GM12878 (cell line): ENCODE measurements at regions not wholly inside any gene's neighbourhood (a gene's known extent, or its start where the extent isn't known, plus 50 kb on each side); places are given as distances from the start of the nearest gene placed in this dataset.

Experiments used
- ATAC-seq: fragments of 200-7000 bp; cut with Tn5 transposase; 3 replicates; pipeline ENCODE4 v1.9.1; 2020; ENCODE audit warnings: mild to moderate bottlenecking, moderate library complexity
- BruUV-seq: library from RNA; stranded (reverse); fragments of 400-500 nt; replicated peaks from 2 replicates; lab custom pipeline; 2021; lab: Mats Ljungman, UMichigan
- CTCF ChIA-PET: fragments of 300-600 bp; sonication (Branson Sonifier 250); formaldehyde crosslinking; extraction: SDS; loops from one replicate; lab custom pipeline; 2021; ENCODE audit warnings: inconsistent platforms; lab: Yijun Ruan, JAX
- POLR2A ChIA-PET: fragments of 350-600 bp; formaldehyde crosslinking; extraction: SDS; loops from one replicate; lab custom pipeline; 2021; ENCODE audit warnings: inconsistent platforms; lab: Charles Lee
- RAD21 ChIA-PET: fragments of 300-600 bp; sonication (Branson Sonifier 250); formaldehyde crosslinking; loops from one replicate; lab custom pipeline; 2023; ENCODE audit warnings: antibody characterized with exemption; ENCODE audit not compliant: unreplicated experiment; lab: Charles Lee
- SMC1A ChIA-PET: fragments of 300-600 bp; sonication (Branson Sonifier 250); formaldehyde crosslinking; loops from one replicate; lab custom pipeline; 2023; ENCODE audit not compliant: unreplicated experiment, uncharacterized antibody; lab: Charles Lee
- DNase-seq: peaks from one replicate; pipeline ENCODE4 v3.0.0-alpha.2; 2011; ENCODE audit warnings: low read depth, low spot score
- FAIRE-seq: peaks from 3 replicates; lab custom pipeline; 2011; peaks lifted over from hg19 to GRCh38; lab: Jason Lieb, UNC
- H2AFZ ChIP-seq: 2 replicates; pipeline ENCODE4 v1.6.0; 2011; ENCODE audit warnings: low read depth, low read length, control low read depth; ENCODE audit not compliant: control insufficient read depth
- H3K27ac ChIP-seq: 2 replicates; pipeline ENCODE4 v1.5.1; 2011; ENCODE audit warnings: control low read depth; ENCODE audit not compliant: control insufficient read depth, insufficient read depth
- H3K27me3 ChIP-seq, 2 experiments: replicated peaks in 1 of 2; 2 replicates each; pipeline versions ENCODE4 v1.6.0 to v1.6.1; 2011; ENCODE audit warnings: low read length in 1 of 2; ENCODE audit not compliant: control insufficient read depth in 2 of 2, insufficient read depth in 2 of 2
- H3K36me3 ChIP-seq, 2 experiments: 2 replicates each; pipeline ENCODE4 v1.5.1; 2011; ENCODE audit warnings: low read length in 1 of 2; ENCODE audit not compliant: control insufficient read depth in 2 of 2, insufficient read depth in 2 of 2
- H3K4me1 ChIP-seq: 2 replicates; pipeline ENCODE4 v1.6.1; 2011; ENCODE audit warnings: mild to moderate bottlenecking, low read length, moderate library complexity, mixed read lengths; ENCODE audit not compliant: control insufficient read depth, insufficient read depth
- H3K4me2 ChIP-seq: 2 replicates; pipeline ENCODE4 v1.6.0; 2011; ENCODE audit warnings: control low read depth; ENCODE audit not compliant: control insufficient read depth, insufficient read depth
- H3K4me3 ChIP-seq: fragments of 200-600 bp; sonication (generic); 2 replicates; pipeline ENCODE4 v1.5.1; 2016
- H3K79me2 ChIP-seq: 2 replicates; pipeline ENCODE4 v1.6.0; 2011; ENCODE audit warnings: low read length; ENCODE audit not compliant: control insufficient read depth, insufficient read depth
- H3K9ac ChIP-seq: 2 replicates; pipeline ENCODE4 v1.8.0; 2011; ENCODE audit warnings: low read length, control low read depth, mixed read lengths; ENCODE audit not compliant: control insufficient read depth, insufficient read depth
- H3K9me3 ChIP-seq: replicated peaks from 3 replicates; pipeline ENCODE4 v1.5.1; 2011; ENCODE audit warnings: mild to moderate bottlenecking, low read length; ENCODE audit not compliant: control insufficient read depth, insufficient read depth
- H4K20me1 ChIP-seq: 2 replicates; pipeline ENCODE4 v1.6.0; 2011; ENCODE audit not compliant: control insufficient read depth, insufficient read depth
- CBX5 ChIP-seq: sonication (generic); IDR thresholded peaks from 2 replicates; pipeline ENCODE4 v1.6.1; 2016; ENCODE audit warnings: low read depth, moderate library complexity, mild to moderate bottlenecking, inconsistent platforms
- EED ChIP-seq: sonication (generic); IDR thresholded peaks from 2 replicates; pipeline ENCODE4 v1.6.1; 2016; ENCODE audit warnings: antibody characterized with exemption, low read depth
- FOS ChIP-seq: IDR thresholded peaks from 3 replicates; pipeline ENCODE4 v1.6.1; 2011; ENCODE audit warnings: borderline replicate concordance; ENCODE audit not compliant: insufficient read length; ENCODE audit errors: extremely low read depth
- JUND ChIP-seq: IDR thresholded peaks from 2 replicates; pipeline ENCODE4 v1.6.1; 2012; ENCODE audit warnings: low read depth, mild to moderate bottlenecking, low read length, improper control_type of control experiment, moderate library complexity
- KDM1A ChIP-seq: fragments of 200-600 bp; sonication (generic); IDR thresholded peaks from 2 replicates; pipeline ENCODE4 v1.6.1; 2016; ENCODE audit warnings: borderline replicate concordance
- MYB ChIP-seq: fragments of 150-350 bp; IDR thresholded peaks from 2 replicates; pipeline ENCODE4 v1.6.1; 2014; ENCODE audit warnings: mild to moderate bottlenecking, low read depth, low read length, borderline replicate concordance
- NR2F1 ChIP-seq: fragments of 450-650 bp; conservative IDR thresholded peaks from 2 replicates; pipeline ENCODE4 v1.6.1; 2017; ENCODE audit warnings: mild to moderate bottlenecking
- POLR2AphosphoS2 ChIP-seq: IDR thresholded peaks from 2 replicates; pipeline ENCODE4 v1.6.1; 2011; ENCODE audit warnings: low read depth, mild to moderate bottlenecking, low read length, improper control_type of control experiment, moderate library complexity
- RUNX3 ChIP-seq: IDR thresholded peaks from 2 replicates; pipeline ENCODE4 v1.6.1; 2012; ENCODE audit warnings: low read length, inconsistent platforms
- SREBF1 ChIP-seq: IDR thresholded peaks from 2 replicates; pipeline ENCODE4 v1.6.1; 2012; ENCODE audit warnings: mild to moderate bottlenecking, low read length
- ZNF384 ChIP-seq: IDR thresholded peaks from 2 replicates; pipeline ENCODE4 v1.6.1; 2012; ENCODE audit warnings: low read depth, mild to moderate bottlenecking, low read length, improper control_type of control experiment, borderline replicate concordance
- ZNF622 ChIP-seq: fragments of 450-650 bp; IDR thresholded peaks from 2 replicates; pipeline ENCODE4 v1.6.1; 2017; ENCODE audit warnings: mild to moderate bottlenecking, inconsistent platforms
- WGBS: methylation state at CpG from one replicate; pipeline ENCODE4 v1.1.6; 2016; ENCODE audit warnings: low lambda C conversion rate; ENCODE audit not compliant: insufficient replicate concordance, insufficient coverage; ENCODE audit errors: missing lambda C conversion rate; 5-methylcytosine and 5-hydroxymethylcytosine counted together
- in situ Hi-C: fragments of 300-500 bp; cut with MboI; formaldehyde crosslinking; loops from 9 replicates; pipeline ENCODE4 v1.14.3; 2018; ENCODE audit warnings: mixed read lengths
- intact Hi-C: fragments of 100-400 bp; cut with micrococcal nuclease; formaldehyde crosslinking; loops from one replicate; pipeline ENCODE4 v1.14.2; 2022; ENCODE audit not compliant: unreplicated experiment
- TF ChIP-seq, protein P1 (sequence below): fragments of 450-650 bp; IDR thresholded peaks from 2 replicates; pipeline ENCODE4 v1.6.1; 2018; ENCODE audit warnings: mild to moderate bottlenecking, low read depth, moderate library complexity; ENCODE audit not compliant: partially characterized antibody
- TF ChIP-seq, protein P2 (sequence below): IDR thresholded peaks from 2 replicates; pipeline ENCODE4 v1.6.1; 2011; ENCODE audit warnings: mild to moderate bottlenecking, low read depth, low read length, moderate library complexity; ENCODE audit not compliant: insufficient replicate concordance

DNA sequence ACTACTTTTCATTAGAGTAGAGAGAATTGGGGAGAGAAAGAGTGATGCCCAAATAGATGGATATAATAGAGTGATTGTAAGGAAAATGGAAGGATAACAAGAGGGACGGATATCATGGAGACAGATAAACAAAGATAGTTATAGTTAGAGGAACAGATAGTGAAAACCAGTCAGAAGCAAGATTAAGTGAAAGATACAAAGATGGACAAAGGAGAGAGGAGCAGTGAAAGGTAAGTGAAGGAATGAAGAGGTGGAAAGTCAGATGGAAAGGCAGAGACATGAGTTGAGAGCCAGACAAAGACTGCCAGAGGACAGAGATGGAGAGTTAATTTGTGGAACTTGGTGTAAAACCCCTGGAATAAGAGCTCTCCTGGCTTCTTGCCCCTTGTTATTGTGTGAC, 59.2 kb upstream of the CISTR start:
- FAIRE-seq (no peak), ATAC-seq (no peak), DNase-seq (no peak)
- POLR2A ChIA-PET = no interaction called here
- H2AFZ ChIP-seq = no peak overlapping the region
- H3K79me2 ChIP-seq = no peaks in the 10 kb centered on the region
- H3K27ac ChIP-seq = no peak overlapping the region
- H3K9ac ChIP-seq = no peak overlapping the region
- intact Hi-C loops (no loop called here), in situ Hi-C loops (no loop called here)
- BruUV-seq = no TSS peak
- 6% methylated on average over 1 of the region's 1 CpG for WGBS
- H3K4me2 ChIP-seq = no peak overlapping the region
- SMC1A ChIA-PET = interaction anchor here (0.6 kb wide), 1 partner anchor 53 kb away, joined by 3 read pairs; no protein-coding TSS in a partner anchor
- H4K20me1 ChIP-seq = no peaks in the 10 kb centered on the region
- no peak overlapping the region for H3K4me3 ChIP-seq
- CTCF ChIA-PET = interaction anchor here (1.1 kb wide), 1 partner anchor 20 kb away, joined by 4 read pairs; no protein-coding TSS in a partner anchor
- TF ChIP-seq FOS (no peak), CBX5 (no peak), KDM1A (no peak)
- no peaks in the 10 kb centered on the region for H3K9me3 ChIP-seq
- RAD21 ChIA-PET = no interaction called here
- peaks cover 0 to 3% of the 10 kb centered on the region in 2 experiments; a peak in 3 of 4 replicates for H3K27me3 ChIP-seq
- H3K36me3 ChIP-seq = no peaks in the 10 kb centered on the region
- no peaks in the 10 kb centered on the region; the same call in 1 of the 2 replicates for H3K4me1 ChIP-seq

DNA sequence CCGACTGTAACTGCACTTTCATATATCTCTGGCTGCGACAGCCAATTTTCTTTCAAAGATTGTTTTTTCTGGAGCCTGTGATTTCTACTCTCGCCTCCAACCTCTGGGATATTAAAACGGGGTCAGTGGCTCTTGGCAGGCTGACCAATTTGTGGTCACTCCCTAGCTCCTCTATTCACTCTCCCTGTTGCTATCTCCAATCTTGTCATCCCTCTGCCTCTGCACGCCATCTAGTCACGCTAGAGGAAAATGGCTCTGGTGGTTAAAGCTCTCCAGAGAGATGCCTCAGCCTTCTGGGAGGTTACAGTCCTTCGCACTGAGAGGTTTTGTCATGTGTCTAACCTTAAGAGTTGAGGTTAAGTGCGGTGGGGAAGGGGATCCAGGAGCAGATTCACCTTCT, 59.8 kb upstream of the CISTR start:
- Histone ChIP-seq H3K36me3 (no peaks in the 10 kb centered on the region), H3K4me1 (no peaks in the 10 kb centered on the region; the same call in 1 of the 2 replicates), H3K27ac (no peak overlapping the region), H4K20me1 (no peaks in the 10 kb centered on the region), H3K27me3 (peaks cover 0 to 2% of the 10 kb centered on the region in 2 experiments; a peak in 3 of 4 replicates), H3K4me3 (no peak overlapping the region), H2AFZ (no peak overlapping the region), H3K9ac (no peak overlapping the region), H3K4me2 (no peak overlapping the region), H3K79me2 (no peaks in the 10 kb centered on the region), H3K9me3 (no peaks in the 10 kb centered on the region)
- in situ Hi-C loops (no loop called here), intact Hi-C loops (no loop called here)
- ChIA-PET POLR2A (no interaction called here), RAD21 (no interaction called here), SMC1A (no interaction called here), CTCF (interaction anchor here (1.1 kb wide), 1 partner anchor 20 kb away, joined by 4 read pairs; no protein-coding TSS in a partner anchor)
- 52% methylated on average over 8 of the region's 8 CpGs for WGBS
- FAIRE-seq (no peak), ATAC-seq (no peak), DNase-seq (no peak)
- no TSS peak for BruUV-seq
- TF ChIP-seq, protein P1, sequence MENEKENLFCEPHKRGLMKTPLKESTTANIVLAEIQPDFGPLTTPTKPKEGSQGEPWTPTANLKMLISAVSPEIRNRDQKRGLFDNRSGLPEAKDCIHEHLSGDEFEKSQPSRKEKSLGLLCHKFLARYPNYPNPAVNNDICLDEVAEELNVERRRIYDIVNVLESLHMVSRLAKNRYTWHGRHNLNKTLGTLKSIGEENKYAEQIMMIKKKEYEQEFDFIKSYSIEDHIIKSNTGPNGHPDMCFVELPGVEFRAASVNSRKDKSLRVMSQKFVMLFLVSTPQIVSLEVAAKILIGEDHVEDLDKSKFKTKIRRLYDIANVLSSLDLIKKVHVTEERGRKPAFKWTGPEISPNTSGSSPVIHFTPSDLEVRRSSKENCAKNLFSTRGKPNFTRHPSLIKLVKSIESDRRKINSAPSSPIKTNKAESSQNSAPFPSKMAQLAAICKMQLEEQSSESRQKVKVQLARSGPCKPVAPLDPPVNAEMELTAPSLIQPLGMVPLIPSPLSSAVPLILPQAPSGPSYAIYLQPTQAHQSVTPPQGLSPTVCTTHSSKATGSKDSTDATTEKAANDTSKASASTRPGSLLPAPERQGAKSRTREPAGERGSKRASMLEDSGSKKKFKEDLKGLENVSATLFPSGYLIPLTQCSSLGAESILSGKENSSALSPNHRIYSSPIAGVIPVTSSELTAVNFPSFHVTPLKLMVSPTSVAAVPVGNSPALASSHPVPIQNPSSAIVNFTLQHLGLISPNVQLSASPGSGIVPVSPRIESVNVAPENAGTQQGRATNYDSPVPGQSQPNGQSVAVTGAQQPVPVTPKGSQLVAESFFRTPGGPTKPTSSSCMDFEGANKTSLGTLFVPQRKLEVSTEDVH = no peak
- TF ChIP-seq RUNX3 = no peak
- TF ChIP-seq NR2F1 = no peak
- no peak for TF ChIP-seq ZNF622
- TF ChIP-seq, protein P2, sequence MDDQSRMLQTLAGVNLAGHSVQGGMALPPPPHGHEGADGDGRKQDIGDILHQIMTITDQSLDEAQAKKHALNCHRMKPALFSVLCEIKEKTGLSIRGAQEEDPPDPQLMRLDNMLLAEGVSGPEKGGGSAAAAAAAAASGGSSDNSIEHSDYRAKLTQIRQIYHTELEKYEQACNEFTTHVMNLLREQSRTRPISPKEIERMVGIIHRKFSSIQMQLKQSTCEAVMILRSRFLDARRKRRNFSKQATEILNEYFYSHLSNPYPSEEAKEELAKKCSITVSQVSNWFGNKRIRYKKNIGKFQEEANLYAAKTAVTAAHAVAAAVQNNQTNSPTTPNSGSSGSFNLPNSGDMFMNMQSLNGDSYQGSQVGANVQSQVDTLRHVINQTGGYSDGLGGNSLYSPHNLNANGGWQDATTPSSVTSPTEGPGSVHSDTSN = no peak
- no peak for TF ChIP-seq MYB
- TF ChIP-seq POLR2AphosphoS2 = no peak
- TF ChIP-seq SREBF1 = no peak
- TF ChIP-seq EED = no peak
- no peak for TF ChIP-seq JUND
- TF ChIP-seq ZNF384 = no peak
